GM23338 (cell line): ENCODE measurements at regions not wholly inside any gene's neighbourhood (a gene's known extent, or its start where the extent isn't known, plus 50 kb on each side); places are given as distances from the start of the nearest gene placed in this dataset.

Experiments used
- ATAC-seq: fragments of 200-7000 bp; cut with Tn5 transposase; 3 replicates; pipeline ENCODE4 v1.9.1; 2020
- DNase-seq: peaks from one replicate; pipeline ENCODE4 v3.0.0-alpha.2; 2015; ENCODE audit warnings: low spot score
- H2AFZ ChIP-seq: fragments of 200-600 bp; sonication (generic); 2 replicates; pipeline ENCODE4 v1.8.0; 2016; ENCODE audit warnings: antibody characterized with exemption, mild to moderate bottlenecking, moderate library complexity
- H3F3A ChIP-seq: fragments of 200-600 bp; sonication (generic); replicated peaks from 2 replicates; pipeline ENCODE4 v1.8.0; 2017; ENCODE audit warnings: antibody characterized with exemption, mixed run types, low read depth
- H3K27ac ChIP-seq: fragments of 200-600 bp; sonication (generic); 2 replicates; pipeline ENCODE4 v1.6.1; 2016; ENCODE audit warnings: low read depth
- H3K27me3 ChIP-seq: fragments of 200-600 bp; sonication (generic); 2 replicates; pipeline ENCODE4 v1.8.0; 2016; ENCODE audit warnings: mild to moderate bottlenecking, mixed run types, moderate library complexity; ENCODE audit not compliant: insufficient read depth
- H3K36me3 ChIP-seq: fragments of 200-600 bp; sonication (generic); 2 replicates; pipeline ENCODE4 v1.8.0; 2016; ENCODE audit warnings: mild to moderate bottlenecking; ENCODE audit not compliant: insufficient read depth
- H3K4me1 ChIP-seq: fragments of 200-600 bp; sonication (generic); 2 replicates; pipeline ENCODE4 v1.8.0; 2016; ENCODE audit warnings: mild to moderate bottlenecking, moderate library complexity; ENCODE audit not compliant: insufficient read depth
- H3K4me2 ChIP-seq: fragments of 200-600 bp; sonication (generic); 2 replicates; pipeline ENCODE4 v1.7.1; 2017; ENCODE audit warnings: mixed run types
- H3K4me3 ChIP-seq: fragments of 200-600 bp; sonication (generic); 2 replicates; pipeline ENCODE4 v1.6.1; 2016; ENCODE audit warnings: mixed run types
- H3K79me2 ChIP-seq: fragments of 200-600 bp; sonication (generic); replicated peaks from 2 replicates; pipeline ENCODE4 v1.8.0; 2017; ENCODE audit warnings: mild to moderate bottlenecking; ENCODE audit not compliant: insufficient read depth
- H3K9me2 ChIP-seq: fragments of 200-600 bp; sonication (generic); 2 replicates; pipeline ENCODE4 v1.8.0; 2017; ENCODE audit not compliant: insufficient read depth
- H4K20me1 ChIP-seq: fragments of 200-600 bp; sonication (generic); replicated peaks from 2 replicates; pipeline ENCODE4 v1.8.0; 2017; ENCODE audit warnings: mild to moderate bottlenecking; ENCODE audit not compliant: insufficient read depth
- H3K27ac Mint-ChIP-seq: 2 replicates; pipeline ENCODE4 v1.8.0; 2020; ENCODE audit warnings: inconsistent platforms, mild to moderate bottlenecking, moderate library complexity, mixed read lengths
- H3K27me3 Mint-ChIP-seq: 3 replicates; pipeline ENCODE4 v1.8.0; 2022; ENCODE audit warnings: low read depth, mild to moderate bottlenecking, moderate library complexity, mixed read lengths, inconsistent platforms; ENCODE audit not compliant: insufficient read depth, poor library complexity
- H3K36me3 Mint-ChIP-seq: 3 replicates; pipeline ENCODE4 v1.8.0; 2021; ENCODE audit warnings: low read depth, mild to moderate bottlenecking, inconsistent platforms, moderate library complexity, mixed read lengths
- H3K4me1 Mint-ChIP-seq: 3 replicates; pipeline ENCODE4 v1.8.0; 2020; ENCODE audit warnings: mild to moderate bottlenecking, inconsistent platforms, mixed read lengths
- H3K4me3 Mint-ChIP-seq: 3 replicates; pipeline ENCODE4 v1.8.0; 2021; ENCODE audit warnings: moderate library complexity, mild to moderate bottlenecking, inconsistent platforms, mixed read lengths
- H3K9me3 Mint-ChIP-seq: 3 replicates; pipeline ENCODE4 v1.8.0; 2020; ENCODE audit warnings: moderate library complexity, mild to moderate bottlenecking, inconsistent platforms, mixed read lengths
- CREB1 ChIP-seq: fragments of 250-450 bp; sonication (Bioruptor Pico); IDR thresholded peaks from 2 replicates; pipeline ENCODE4 v1.5.0; 2020; ENCODE audit warnings: low read depth, mild to moderate bottlenecking, moderate library complexity
- EZH2 ChIP-seq: fragments of 200-600 bp; sonication (generic); IDR thresholded peaks from one replicate; pipeline ENCODE4 v1.8.0; 2017; ENCODE audit warnings: antibody characterized with exemption, mild to moderate bottlenecking, low read depth; ENCODE audit not compliant: unreplicated experiment
- EZH2phosphoT487 ChIP-seq: fragments of 200-600 bp; sonication (generic); IDR thresholded peaks from one replicate; pipeline ENCODE4 v1.8.1; 2018; ENCODE audit warnings: antibody characterized with exemption; ENCODE audit not compliant: unreplicated experiment
- JUNB ChIP-seq: IDR thresholded peaks from one replicate; pipeline ENCODE4 v1.6.1; 2016; ENCODE audit warnings: antibody characterized with exemption; ENCODE audit not compliant: unreplicated experiment
- NANOG ChIP-seq: IDR thresholded peaks from 2 replicates; pipeline ENCODE4 v1.6.1; 2016; ENCODE audit warnings: antibody characterized with exemption, borderline replicate concordance
- POLR2AphosphoS5 ChIP-seq: IDR thresholded peaks from 2 replicates; pipeline ENCODE4 v1.6.1; 2016; ENCODE audit warnings: antibody characterized with exemption, low read depth
- STAT1 ChIP-seq: IDR thresholded peaks from one replicate; pipeline ENCODE4 v1.6.1; 2016; ENCODE audit warnings: antibody characterized with exemption; ENCODE audit not compliant: unreplicated experiment
- ZNF114 ChIP-seq: fragments of 250-450 bp; sonication (Bioruptor Pico); IDR thresholded peaks from 2 replicates; pipeline ENCODE4 v1.5.0; 2020; ENCODE audit warnings: mild to moderate bottlenecking, moderate library complexity
- ZNF331 ChIP-seq: fragments of 250-450 bp; sonication (Bioruptor Pico); IDR thresholded peaks from 2 replicates; pipeline ENCODE4 v1.5.0; 2020; ENCODE audit warnings: low read depth, mild to moderate bottlenecking, moderate library complexity
- TF ChIP-seq, protein P1 (sequence below), 2 experiments: fragments of 200-600 bp in 1 of 2; sonication (generic) in 1 of 2; conservative IDR thresholded peaks; 2 replicates each; pipeline versions ENCODE4 v1.5.1 to v1.6.1; 2016 to 2017; ENCODE audit warnings: antibody characterized with exemption in 2 of 2, low read depth in 2 of 2, mild to moderate bottlenecking in 2 of 2, moderate library complexity in 1 of 2
- TF ChIP-seq, protein P2 (sequence below): IDR thresholded peaks from one replicate; pipeline ENCODE4 v1.6.1; 2018; ENCODE audit warnings: antibody characterized with exemption; ENCODE audit not compliant: unreplicated experiment
- TF ChIP-seq, protein P3 (sequence below): fragments of 250-450 bp; sonication (Bioruptor Pico); IDR thresholded peaks from 2 replicates; pipeline ENCODE4 v1.5.0; 2020; ENCODE audit warnings: mild to moderate bottlenecking, moderate library complexity
- TF ChIP-seq, protein P4 (sequence below): IDR thresholded peaks from 2 replicates; pipeline ENCODE4 v1.6.1; 2016; ENCODE audit warnings: antibody characterized with exemption

DNA sequence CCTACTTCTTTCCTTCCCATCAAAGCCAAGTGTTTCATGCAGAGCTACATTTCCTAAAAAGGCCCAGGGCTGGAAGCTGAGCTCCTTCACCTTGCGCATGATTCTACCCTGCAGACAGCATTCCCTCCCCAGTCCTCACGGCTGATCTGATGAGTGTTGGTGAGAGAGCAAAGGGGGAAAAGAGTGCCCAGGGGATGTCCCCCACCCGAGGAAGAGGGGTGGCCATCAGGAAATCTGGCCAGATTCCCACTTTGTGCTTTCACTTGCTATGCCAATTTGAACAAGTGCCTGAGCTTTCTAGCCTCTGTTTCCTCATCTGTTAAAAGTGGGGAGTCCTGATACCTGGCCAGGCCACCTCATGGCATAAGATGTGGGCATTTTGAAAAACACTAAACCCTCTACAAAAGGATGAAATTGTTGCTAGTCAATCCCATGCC, 231.0 kb upstream of the TLE3 start:
- Histone ChIP-seq H3K4me1 (no peaks in the 10 kb centered on the region), H3K36me3 (0 out of 2 replicates have a peak, but pooled peaks cover 5% of the 10 kb centered on the region), H3K27ac (no peak overlapping the region), H3K4me3 (no peak overlapping the region), H2AFZ (peak overlapping the region; percentile 49; the same call in 1 of the 2 replicates), H3K4me2 (no peak overlapping the region), H3K27me3 (no peaks in the 10 kb centered on the region), H3K79me2 (no peaks in the 10 kb centered on the region), H3K9me2 (no peaks in the 10 kb centered on the region), H4K20me1 (no peaks in the 10 kb centered on the region), H3F3A (no peaks in the 10 kb centered on the region)
- DNase-seq = no peak
- TF ChIP-seq, protein P1, sequence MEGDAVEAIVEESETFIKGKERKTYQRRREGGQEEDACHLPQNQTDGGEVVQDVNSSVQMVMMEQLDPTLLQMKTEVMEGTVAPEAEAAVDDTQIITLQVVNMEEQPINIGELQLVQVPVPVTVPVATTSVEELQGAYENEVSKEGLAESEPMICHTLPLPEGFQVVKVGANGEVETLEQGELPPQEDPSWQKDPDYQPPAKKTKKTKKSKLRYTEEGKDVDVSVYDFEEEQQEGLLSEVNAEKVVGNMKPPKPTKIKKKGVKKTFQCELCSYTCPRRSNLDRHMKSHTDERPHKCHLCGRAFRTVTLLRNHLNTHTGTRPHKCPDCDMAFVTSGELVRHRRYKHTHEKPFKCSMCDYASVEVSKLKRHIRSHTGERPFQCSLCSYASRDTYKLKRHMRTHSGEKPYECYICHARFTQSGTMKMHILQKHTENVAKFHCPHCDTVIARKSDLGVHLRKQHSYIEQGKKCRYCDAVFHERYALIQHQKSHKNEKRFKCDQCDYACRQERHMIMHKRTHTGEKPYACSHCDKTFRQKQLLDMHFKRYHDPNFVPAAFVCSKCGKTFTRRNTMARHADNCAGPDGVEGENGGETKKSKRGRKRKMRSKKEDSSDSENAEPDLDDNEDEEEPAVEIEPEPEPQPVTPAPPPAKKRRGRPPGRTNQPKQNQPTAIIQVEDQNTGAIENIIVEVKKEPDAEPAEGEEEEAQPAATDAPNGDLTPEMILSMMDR (conservative IDR thresholded peaks at IDR 0.05; ENCODE audit: low read depth in 2 of 2) = no peak
- TF ChIP-seq STAT1 (no peak), NANOG (no peak), EZH2 (no peak), JUNB (no peak), ZNF114 (CRISPR knock-in tag) (no peak), EZH2phosphoT487 (no peak), CREB1 (CRISPR knock-in tag) (no peak), POLR2AphosphoS5 (no peak), ZNF331 (no peak)
- TF ChIP-seq, protein P2, sequence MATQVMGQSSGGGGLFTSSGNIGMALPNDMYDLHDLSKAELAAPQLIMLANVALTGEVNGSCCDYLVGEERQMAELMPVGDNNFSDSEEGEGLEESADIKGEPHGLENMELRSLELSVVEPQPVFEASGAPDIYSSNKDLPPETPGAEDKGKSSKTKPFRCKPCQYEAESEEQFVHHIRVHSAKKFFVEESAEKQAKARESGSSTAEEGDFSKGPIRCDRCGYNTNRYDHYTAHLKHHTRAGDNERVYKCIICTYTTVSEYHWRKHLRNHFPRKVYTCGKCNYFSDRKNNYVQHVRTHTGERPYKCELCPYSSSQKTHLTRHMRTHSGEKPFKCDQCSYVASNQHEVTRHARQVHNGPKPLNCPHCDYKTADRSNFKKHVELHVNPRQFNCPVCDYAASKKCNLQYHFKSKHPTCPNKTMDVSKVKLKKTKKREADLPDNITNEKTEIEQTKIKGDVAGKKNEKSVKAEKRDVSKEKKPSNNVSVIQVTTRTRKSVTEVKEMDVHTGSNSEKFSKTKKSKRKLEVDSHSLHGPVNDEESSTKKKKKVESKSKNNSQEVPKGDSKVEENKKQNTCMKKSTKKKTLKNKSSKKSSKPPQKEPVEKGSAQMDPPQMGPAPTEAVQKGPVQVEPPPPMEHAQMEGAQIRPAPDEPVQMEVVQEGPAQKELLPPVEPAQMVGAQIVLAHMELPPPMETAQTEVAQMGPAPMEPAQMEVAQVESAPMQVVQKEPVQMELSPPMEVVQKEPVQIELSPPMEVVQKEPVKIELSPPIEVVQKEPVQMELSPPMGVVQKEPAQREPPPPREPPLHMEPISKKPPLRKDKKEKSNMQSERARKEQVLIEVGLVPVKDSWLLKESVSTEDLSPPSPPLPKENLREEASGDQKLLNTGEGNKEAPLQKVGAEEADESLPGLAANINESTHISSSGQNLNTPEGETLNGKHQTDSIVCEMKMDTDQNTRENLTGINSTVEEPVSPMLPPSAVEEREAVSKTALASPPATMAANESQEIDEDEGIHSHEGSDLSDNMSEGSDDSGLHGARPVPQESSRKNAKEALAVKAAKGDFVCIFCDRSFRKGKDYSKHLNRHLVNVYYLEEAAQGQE = no peak
- TF ChIP-seq, protein P3, sequence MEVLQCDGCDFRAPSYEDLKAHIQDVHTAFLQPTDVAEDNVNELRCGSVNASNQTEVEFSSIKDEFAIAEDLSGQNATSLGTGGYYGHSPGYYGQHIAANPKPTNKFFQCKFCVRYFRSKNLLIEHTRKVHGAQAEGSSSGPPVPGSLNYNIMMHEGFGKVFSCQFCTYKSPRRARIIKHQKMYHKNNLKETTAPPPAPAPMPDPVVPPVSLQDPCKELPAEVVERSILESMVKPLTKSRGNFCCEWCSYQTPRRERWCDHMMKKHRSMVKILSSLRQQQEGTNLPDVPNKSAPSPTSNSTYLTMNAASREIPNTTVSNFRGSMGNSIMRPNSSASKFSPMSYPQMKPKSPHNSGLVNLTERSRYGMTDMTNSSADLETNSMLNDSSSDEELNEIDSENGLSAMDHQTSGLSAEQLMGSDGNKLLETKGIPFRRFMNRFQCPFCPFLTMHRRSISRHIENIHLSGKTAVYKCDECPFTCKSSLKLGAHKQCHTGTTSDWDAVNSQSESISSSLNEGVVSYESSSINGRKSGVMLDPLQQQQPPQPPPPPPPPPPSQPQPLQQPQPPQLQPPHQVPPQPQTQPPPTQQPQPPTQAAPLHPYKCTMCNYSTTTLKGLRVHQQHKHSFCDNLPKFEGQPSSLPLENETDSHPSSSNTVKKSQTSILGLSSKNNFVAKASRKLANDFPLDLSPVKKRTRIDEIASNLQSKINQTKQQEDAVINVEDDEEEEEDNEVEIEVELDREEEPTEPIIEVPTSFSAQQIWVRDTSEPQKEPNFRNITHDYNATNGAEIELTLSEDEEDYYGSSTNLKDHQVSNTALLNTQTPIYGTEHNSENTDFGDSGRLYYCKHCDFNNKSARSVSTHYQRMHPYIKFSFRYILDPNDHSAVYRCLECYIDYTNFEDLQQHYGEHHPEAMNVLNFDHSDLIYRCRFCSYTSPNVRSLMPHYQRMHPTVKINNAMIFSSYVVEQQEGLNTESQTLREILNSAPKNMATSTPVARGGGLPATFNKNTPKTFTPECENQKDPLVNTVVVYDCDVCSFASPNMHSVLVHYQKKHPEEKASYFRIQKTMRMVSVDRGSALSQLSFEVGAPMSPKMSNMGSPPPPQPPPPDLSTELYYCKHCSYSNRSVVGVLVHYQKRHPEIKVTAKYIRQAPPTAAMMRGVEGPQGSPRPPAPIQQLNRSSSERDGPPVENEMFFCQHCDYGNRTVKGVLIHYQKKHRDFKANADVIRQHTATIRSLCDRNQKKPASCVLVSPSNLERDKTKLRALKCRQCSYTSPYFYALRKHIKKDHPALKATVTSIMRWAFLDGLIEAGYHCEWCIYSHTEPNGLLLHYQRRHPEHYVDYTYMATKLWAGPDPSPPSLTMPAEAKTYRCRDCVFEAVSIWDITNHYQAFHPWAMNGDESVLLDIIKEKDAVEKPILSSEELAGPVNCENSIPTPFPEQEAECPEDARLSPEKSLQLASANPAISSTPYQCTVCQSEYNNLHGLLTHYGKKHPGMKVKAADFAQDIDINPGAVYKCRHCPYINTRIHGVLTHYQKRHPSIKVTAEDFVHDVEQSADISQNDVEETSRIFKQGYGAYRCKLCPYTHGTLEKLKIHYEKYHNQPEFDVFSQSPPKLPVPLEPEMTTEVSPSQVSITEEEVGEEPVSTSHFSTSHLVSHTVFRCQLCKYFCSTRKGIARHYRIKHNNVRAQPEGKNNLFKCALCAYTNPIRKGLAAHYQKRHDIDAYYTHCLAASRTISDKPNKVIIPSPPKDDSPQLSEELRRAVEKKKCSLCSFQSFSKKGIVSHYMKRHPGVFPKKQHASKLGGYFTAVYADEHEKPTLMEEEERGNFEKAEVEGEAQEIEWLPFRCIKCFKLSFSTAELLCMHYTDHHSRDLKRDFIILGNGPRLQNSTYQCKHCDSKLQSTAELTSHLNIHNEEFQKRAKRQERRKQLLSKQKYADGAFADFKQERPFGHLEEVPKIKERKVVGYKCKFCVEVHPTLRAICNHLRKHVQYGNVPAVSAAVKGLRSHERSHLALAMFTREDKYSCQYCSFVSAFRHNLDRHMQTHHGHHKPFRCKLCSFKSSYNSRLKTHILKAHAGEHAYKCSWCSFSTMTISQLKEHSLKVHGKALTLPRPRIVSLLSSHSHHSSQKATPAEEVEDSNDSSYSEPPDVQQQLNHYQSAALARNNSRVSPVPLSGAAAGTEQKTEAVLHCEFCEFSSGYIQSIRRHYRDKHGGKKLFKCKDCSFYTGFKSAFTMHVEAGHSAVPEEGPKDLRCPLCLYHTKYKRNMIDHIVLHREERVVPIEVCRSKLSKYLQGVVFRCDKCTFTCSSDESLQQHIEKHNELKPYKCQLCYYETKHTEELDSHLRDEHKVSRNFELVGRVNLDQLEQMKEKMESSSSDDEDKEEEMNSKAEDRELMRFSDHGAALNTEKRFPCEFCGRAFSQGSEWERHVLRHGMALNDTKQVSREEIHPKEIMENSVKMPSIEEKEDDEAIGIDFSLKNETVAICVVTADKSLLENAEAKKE = no peak
- TF ChIP-seq, protein P4, sequence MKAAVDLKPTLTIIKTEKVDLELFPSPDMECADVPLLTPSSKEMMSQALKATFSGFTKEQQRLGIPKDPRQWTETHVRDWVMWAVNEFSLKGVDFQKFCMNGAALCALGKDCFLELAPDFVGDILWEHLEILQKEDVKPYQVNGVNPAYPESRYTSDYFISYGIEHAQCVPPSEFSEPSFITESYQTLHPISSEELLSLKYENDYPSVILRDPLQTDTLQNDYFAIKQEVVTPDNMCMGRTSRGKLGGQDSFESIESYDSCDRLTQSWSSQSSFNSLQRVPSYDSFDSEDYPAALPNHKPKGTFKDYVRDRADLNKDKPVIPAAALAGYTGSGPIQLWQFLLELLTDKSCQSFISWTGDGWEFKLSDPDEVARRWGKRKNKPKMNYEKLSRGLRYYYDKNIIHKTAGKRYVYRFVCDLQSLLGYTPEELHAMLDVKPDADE = no peak
- Mint-ChIP-seq H3K4me3 (no peak overlapping the region), H3K36me3 (no peaks in the 10 kb centered on the region), H3K27me3 (no peaks in the 10 kb centered on the region), H3K4me1 (peaks cover 12% of the 10 kb centered on the region), H3K9me3 (peaks cover 20% of the 10 kb centered on the region), H3K27ac (no peak overlapping the region)
- ATAC-seq = no peak
